Neural cell (in vitro differentiated cells): ENCODE measurements at regions not wholly inside any gene's neighbourhood (a gene's known extent, or its start where the extent isn't known, plus 50 kb on each side); places are given as distances from the start of the nearest gene placed in this dataset.
"Not testable (repeated sequence)": the region's sequence is repeated elsewhere in the genome, so short reads cannot be mapped to it uniquely, and the experiment has no call there.

Source experiments
- H2AFZ ChIP-seq: fragments of 200-600, 300-800 bp; sonication (generic), shearing (Covaris generic); 2 replicates; pipeline ENCODE4 v1.6.0; 2014; ENCODE audit warnings: low read depth, mild to moderate bottlenecking, antibody characterized with exemption, low read length, moderate library complexity
- H3F3A ChIP-seq: fragments of 200-600 bp; shearing (Covaris generic); 2 replicates; pipeline ENCODE4 v1.6.1; 2016; ENCODE audit warnings: mild to moderate bottlenecking, moderate library complexity, mixed read lengths, antibody characterized with exemption, low read length; ENCODE audit not compliant: insufficient read depth, poor library complexity, severe bottlenecking
- H3K27ac ChIP-seq: fragments of 200-600, 300-800 bp; sonication (generic), shearing (Covaris generic); 2 replicates; pipeline ENCODE4 v1.5.1; 2014; ENCODE audit warnings: mild to moderate bottlenecking, low read length, moderate library complexity
- H3K27me3 ChIP-seq: fragments of 300-800, 200-600 bp; sonication (generic), shearing (Covaris generic); 2 replicates; pipeline ENCODE4 v1.6.0; 2014; ENCODE audit warnings: mild to moderate bottlenecking, low read depth, low read length, moderate library complexity; ENCODE audit not compliant: insufficient read depth
- H3K36me3 ChIP-seq: fragments of 300-800, 200-600 bp; sonication (generic), shearing (Covaris generic); 2 replicates; pipeline ENCODE4 v1.5.1; 2014; ENCODE audit warnings: mild to moderate bottlenecking, antibody characterized with exemption, low read length, moderate library complexity; ENCODE audit not compliant: insufficient read depth
- H3K4me2 ChIP-seq: fragments of 300-800, 200-600 bp; sonication (generic), shearing (Covaris generic); 2 replicates; pipeline ENCODE4 v1.6.0; 2014; ENCODE audit warnings: mild to moderate bottlenecking, low read length
- H3K4me3 ChIP-seq: fragments of 300-800, 200-600 bp; sonication (generic), shearing (Covaris generic); 2 replicates; pipeline ENCODE4 v1.5.1; 2014; ENCODE audit warnings: mild to moderate bottlenecking, low read length, moderate library complexity
- H3K79me2 ChIP-seq: fragments of 200-600 bp; shearing (Covaris generic); replicated peaks from 2 replicates; pipeline ENCODE4 v1.6.0; 2014; ENCODE audit warnings: mild to moderate bottlenecking, low read length, moderate library complexity; ENCODE audit not compliant: insufficient read depth
- H3K9ac ChIP-seq: fragments of 300-800, 200-600 bp; sonication (generic), shearing (Covaris generic); 2 replicates; pipeline ENCODE4 v1.6.1; 2016; ENCODE audit warnings: mild to moderate bottlenecking, low read length, mixed read lengths
- H3K9me2 ChIP-seq: fragments of 200-600 bp; shearing (Covaris generic); 2 replicates; pipeline ENCODE4 v1.6.1; 2016; ENCODE audit warnings: mild to moderate bottlenecking, low read length, mixed read lengths; ENCODE audit not compliant: insufficient read depth
- H3K9me3 ChIP-seq: fragments of 200-600, 300-800 bp; sonication (generic), shearing (Covaris generic); 2 replicates; pipeline ENCODE4 v1.6.1; 2016; ENCODE audit warnings: mild to moderate bottlenecking, mixed run types, low read length, moderate library complexity, mixed read lengths
- H4K20me1 ChIP-seq: fragments of 200-600 bp; shearing (Covaris generic); 2 replicates; pipeline ENCODE4 v1.6.1; 2016; ENCODE audit warnings: mild to moderate bottlenecking, mixed run types; ENCODE audit not compliant: insufficient read depth
- CTCF ChIP-seq: fragments of 450-650 bp; IDR thresholded peaks from 2 replicates; pipeline ENCODE4 v1.5.1; 2014; ENCODE audit warnings: antibody characterized with exemption, mild to moderate bottlenecking, moderate library complexity; ENCODE audit not compliant: poor library complexity, severe bottlenecking
- EP300 ChIP-seq: fragments of 450-650 bp; conservative IDR thresholded peaks from 2 replicates; pipeline ENCODE4 v1.6.1; 2014; ENCODE audit warnings: antibody characterized with exemption, mild to moderate bottlenecking, moderate library complexity; ENCODE audit not compliant: poor library complexity, severe bottlenecking
- EZH2 ChIP-seq: fragments of 200-600, 300-800 bp; shearing (Covaris generic), sonication (generic); IDR thresholded peaks from 2 replicates; pipeline ENCODE4 v1.6.1; 2014; ENCODE audit warnings: antibody characterized with exemption, low read length, borderline replicate concordance, mild to moderate bottlenecking; ENCODE audit not compliant: insufficient read depth, poor library complexity, severe bottlenecking
- MXI1 ChIP-seq: fragments of 450-650 bp; conservative IDR thresholded peaks from 2 replicates; pipeline ENCODE4 v1.6.1; 2014; ENCODE audit warnings: antibody characterized with exemption, mild to moderate bottlenecking; ENCODE audit not compliant: poor library complexity, severe bottlenecking
- POLR2AphosphoS5 ChIP-seq: IDR thresholded peaks from 2 replicates; pipeline ENCODE4 v1.6.1; 2012
- RAD21 ChIP-seq: fragments of 450-650 bp; conservative IDR thresholded peaks from 2 replicates; pipeline ENCODE4 v1.6.1; 2014; ENCODE audit warnings: antibody characterized with exemption, mild to moderate bottlenecking, moderate library complexity
- REST ChIP-seq: IDR thresholded peaks from 2 replicates; pipeline ENCODE4 v1.6.1; 2012; ENCODE audit warnings: borderline replicate concordance
- SMC3 ChIP-seq: fragments of 450-650 bp; conservative IDR thresholded peaks from 2 replicates; pipeline ENCODE4 v1.6.1; 2014; ENCODE audit warnings: antibody characterized with exemption, mild to moderate bottlenecking, moderate library complexity; ENCODE audit not compliant: poor library complexity
- TAF1 ChIP-seq: IDR thresholded peaks from 2 replicates; pipeline ENCODE4 v1.6.1; 2012; ENCODE audit warnings: low read depth

GRCh38 chr9:24652181-24652580 is 106.5 kb upstream of the IZUMO3 start:
- Histone ChIP-seq H3K9me2 (no peaks in the 10 kb centered on the region), H3K4me3 (no peak overlapping the region), H2AFZ (no peak overlapping the region), H3F3A (no peaks in the 10 kb centered on the region), H3K27ac (no peak overlapping the region), H3K36me3 (no peaks in the 10 kb centered on the region), H3K9me3 (no peaks in the 10 kb centered on the region), H3K9ac (no peak overlapping the region), H4K20me1 (no peaks in the 10 kb centered on the region), H3K79me2 (no peaks in the 10 kb centered on the region), H3K4me2 (no peak overlapping the region), H3K27me3 (no peaks in the 10 kb centered on the region)
- no peak for TF ChIP-seq TAF1
- no peak for TF ChIP-seq CTCF
- no peak for TF ChIP-seq EP300
- no peak for TF ChIP-seq REST
- no peak for TF ChIP-seq EZH2

GRCh38 chr9:24628809-24629208 is 83.1 kb upstream of the IZUMO3 start:
- H4K20me1 ChIP-seq, H2AFZ ChIP-seq, H3K79me2 ChIP-seq, H3K4me2 ChIP-seq, H3K27ac ChIP-seq, H3K9ac ChIP-seq, H3K27me3 ChIP-seq, H3K9me2 ChIP-seq, H3K9me3 ChIP-seq, H3K4me3 ChIP-seq, H3F3A ChIP-seq, H3K36me3 ChIP-seq: not testable (repeated sequence)

- no peaks in the 10 kb centered on the region for H3K27me3 ChIP-seq
- H3K4me2 ChIP-seq: no peak overlapping the region
- H3K79me2 ChIP-seq: no peaks in the 10 kb centered on the region
- no peak overlapping the region for H3K9ac ChIP-seq
- no peak overlapping the region for H3K27ac ChIP-seq
- H3K9me2 ChIP-seq: no peaks in the 10 kb centered on the region
- no peak overlapping the region for H3K4me3 ChIP-seq
- H3F3A ChIP-seq: no peaks in the 10 kb centered on the region
- no peak overlapping the region for H2AFZ ChIP-seq
- H4K20me1 ChIP-seq: no peaks in the 10 kb centered on the region
- H3K36me3 ChIP-seq: no peaks in the 10 kb centered on the region
- no peak for TF ChIP-seq SMC3
- TF ChIP-seq REST: no peak
- TF ChIP-seq EZH2: no peak
- TF ChIP-seq TAF1: no peak
- no peak for TF ChIP-seq CTCF
- no peak for TF ChIP-seq POLR2AphosphoS5
- no peak for TF ChIP-seq MXI1
- no peak for TF ChIP-seq RAD21
- TF ChIP-seq EP300: no peak
- H3K9me3 ChIP-seq: no peaks in the 10 kb centered on the region
These were observed 79.4 kb upstream of the IZUMO3 start for GRCh38 chr9:24625097-24625496.
